ENCODE measurements at regions not wholly inside any gene's neighbourhood (a gene's known extent, or its start where the extent isn't known, plus 50 kb on each side); places are given as distances from the start of the nearest gene placed in this dataset.

DNA sequence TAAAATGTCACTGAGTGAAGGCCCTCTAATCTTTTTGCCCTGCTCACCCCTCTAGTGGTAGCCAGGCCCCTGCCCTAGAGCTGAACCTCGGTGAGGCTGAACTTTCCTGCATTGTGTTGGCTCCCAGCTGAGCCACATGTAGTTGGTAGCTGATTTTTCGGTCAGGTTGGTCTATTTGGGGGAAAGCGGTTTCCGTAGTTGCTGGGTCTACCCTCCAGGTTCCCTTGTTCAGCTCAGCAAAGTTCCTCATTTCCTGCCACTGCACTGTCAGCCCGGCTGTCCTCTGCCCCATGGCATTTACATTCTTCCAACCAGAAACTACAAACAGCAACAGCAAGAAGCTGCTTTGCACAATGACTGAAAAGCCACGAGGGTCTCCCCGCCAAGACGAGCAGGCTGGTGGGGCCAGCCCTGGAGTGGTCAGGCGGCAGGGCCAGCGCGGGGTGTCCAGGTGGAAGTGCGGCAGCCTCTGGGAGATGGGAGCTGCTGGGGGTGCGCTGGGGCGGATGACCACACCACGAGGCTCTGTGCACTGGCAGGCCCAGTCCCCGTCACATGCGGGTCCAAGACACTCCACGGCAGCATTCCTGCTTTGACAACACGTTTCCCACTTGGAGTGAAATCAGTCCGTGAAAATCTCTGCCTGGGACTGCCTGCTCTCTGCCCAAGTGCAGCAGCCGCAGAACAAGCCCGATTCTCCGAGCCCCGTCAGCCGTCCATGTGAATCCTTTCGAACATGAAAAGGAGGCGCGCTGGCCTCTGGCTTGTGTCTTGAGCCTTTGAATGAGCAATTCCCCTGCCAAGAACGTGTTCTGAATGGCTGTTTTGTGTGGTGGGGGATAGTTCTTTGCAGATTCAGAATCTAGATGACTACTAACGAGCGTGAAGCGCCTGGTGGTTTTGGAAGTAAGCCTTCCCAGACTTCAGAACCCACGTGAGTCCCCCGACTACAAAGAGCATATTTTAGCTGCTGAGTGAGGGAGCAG lies 159.4 kb downstream of the ASB1 start:
- no peak for DNase-seq

DNA sequence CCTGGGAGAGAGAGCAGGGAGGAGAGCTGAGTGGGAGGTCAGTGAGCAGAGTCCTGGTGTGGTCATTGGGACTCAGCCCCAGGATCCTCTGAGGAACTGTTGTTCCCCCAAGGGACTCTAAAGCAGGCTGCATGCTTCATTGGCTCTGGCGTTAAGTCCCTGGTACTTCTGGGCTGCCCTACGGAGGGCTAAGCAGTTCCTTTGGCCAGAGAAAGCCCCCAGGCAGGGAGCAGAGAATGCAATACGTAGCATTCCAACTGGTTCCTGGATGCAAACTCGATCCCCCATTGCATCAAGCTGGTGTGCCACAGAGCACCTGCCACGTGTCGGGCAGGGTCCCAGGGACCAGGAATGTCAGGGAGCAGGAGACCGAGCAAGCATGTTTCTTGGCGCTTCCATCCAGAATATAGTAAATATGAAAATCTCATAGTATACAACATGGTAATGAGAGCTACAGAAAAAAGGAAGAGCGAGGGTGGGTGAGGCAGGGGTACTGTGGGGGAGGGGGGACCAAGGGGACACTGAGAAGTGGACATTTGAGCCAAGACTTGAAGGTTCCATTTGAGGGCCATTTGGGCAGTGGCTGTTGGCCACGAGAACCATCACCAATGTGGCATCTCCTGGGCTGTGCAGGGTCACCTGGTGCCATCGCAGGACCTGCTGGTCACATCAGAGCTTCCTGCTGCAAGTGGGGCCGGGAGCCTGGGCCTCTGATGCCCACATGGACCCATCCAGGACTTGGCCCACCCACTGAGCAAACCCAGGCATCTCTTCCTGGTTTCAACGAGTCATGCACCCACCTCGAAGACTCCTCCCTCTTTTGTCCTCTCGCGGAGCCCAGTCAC lies 160.4 kb downstream of the ASB1 start:
- DNase-seq, result no peak

GRCh38 chr2:238587776-238588660 lies 161.3 kb downstream of the ASB1 start:
- no peak for DNase-seq

DNA sequence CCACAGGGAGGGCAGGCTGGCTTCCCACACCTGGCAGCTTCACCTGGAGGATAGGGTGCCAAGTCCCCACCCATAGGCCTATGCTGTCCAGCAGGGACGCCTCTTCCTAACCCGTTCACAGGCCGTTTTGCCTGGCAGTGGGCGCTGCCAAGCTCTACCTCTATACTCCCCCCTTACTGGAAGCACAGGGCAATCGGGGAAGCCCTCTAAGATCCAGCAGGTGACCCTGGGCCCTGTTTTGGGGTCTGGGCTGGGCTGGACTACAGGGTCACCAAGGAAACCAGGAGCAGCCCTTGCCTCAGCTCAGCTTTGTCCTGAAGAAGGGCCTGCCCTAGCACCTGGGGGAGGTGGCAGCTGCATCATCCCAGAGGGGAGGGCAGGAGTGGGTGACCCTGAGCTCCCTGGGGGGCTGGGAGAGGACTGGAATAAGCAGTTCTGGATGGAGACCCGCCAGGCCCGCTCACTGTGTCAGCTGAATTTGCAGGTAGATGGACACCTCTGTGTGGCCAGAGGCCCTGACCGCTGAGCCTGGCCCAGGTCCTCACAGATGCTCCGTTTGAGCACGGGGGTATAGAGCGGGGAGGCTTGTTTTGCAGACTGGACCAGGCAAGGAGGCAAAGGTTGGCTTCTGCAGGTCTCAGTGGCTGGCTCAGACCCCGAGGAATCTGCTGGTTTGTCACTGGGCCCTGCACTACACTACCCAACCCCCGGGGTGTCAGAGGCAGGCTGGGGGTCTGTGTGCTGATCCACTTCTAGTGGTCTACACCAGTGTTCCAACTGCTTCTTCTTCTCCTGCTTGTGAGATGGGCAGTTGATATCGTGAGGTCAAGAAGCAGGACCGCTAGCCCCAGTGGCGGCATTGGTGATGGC lies 163.1 kb downstream of the ASB1 start:
- no peak for DNase-seq

DNA sequence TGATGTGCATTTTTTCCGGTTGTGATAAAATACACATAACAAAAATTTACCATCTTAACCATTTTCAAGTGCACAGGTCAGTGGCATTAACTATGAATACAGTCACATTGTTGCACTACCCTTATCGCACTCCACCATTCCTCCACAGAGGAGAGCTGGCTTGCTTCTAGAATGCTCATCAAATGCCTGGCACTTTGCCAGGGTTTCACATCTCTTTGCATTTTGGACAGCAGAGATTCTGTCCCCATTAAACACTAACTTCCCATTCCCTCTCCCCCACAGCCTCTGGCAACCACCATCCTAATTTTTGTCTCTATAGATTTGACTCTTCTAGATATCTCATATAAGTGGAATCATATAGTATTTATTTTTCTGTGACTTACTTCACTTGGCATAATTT lies 165.0 kb downstream of the ASB1 start:
- DNase-seq, result no peak

DNA sequence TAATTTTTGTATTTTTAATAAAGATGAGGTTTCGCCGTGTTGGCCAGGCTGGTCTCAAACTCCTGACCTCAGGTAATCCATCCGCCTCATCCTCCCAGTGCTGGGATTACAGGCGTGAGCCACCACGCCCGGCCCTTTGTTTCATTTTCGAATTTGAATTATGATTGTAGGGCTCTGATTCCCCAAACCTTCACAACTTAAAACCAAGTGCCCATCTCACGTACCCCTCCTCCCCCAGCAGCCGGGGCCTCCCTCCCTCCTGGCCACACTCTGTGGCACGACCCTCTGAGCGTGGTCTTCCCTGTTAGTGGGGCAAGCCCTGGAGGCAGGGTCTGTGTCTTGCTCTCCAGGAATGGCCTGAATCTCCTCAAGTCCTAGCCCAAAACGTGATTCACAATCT lies 166.5 kb downstream of the ASB1 start:
- DNase-seq, result no peak

DNA sequence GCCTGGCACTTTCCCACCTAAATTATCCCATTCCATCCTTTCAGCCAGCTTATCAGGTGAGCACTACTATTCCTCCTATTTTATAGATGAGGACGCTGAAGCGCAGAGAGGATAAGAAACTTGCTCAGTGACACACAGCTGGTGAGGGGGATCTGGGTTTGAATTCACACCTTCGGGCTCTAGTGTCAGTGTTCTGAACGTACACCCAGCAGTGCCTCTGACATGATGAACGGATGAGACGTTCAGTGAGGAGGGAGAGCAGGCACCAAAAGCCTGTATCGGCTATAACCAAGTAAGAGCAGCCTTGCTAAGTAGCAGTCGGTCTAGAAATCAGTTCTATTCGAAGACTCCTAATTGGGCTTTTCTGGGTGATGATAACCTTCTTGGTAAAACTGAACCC lies 167.0 kb downstream of the ASB1 start:
- DNase-seq, result no peak

DNA sequence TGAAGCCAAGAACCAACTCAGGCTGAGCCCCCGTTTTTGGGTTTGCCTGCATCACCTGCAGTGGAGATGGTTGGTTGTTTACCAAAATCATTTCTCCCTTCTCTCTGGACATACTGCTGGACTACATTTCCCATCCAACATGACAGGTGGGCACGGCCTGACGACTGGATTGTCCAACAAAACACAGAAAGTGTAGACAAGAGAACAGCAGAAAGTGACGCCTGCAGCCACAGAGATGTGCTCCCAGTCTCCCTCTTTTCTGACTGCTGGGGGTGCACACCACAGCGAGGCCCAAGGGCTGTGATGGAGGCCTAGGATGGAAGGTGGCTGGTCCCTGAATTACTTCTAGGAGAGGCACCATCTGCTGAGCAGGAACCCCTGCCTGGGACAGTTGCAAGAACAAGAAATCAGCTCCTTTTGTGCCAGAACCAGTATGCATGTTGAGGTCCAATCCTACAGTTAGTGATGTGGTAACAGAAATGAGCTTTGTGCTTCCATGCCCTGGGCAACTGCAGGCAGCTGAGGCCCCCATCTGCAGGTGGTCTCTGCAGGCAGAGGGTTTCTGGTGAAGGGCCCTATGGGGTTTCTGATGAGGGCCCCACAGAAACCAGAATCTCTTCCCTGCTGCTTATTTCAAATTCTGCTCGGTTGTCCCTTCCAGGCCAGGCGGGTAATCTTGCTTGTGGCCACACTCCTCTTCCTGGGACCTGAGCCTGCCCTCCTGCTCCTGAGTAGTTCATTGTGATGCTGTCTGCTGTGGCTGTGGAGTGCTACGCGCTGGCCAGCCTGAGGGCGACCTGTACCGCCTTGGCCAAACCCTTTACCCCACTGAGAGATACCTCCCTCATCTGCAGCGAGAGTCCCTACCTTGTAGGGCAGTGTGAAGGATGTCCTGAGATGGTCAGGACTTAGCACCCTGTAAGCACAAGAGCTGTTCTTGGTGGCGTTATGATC lies 168.3 kb downstream of the ASB1 start:
- no peak for DNase-seq

DNA sequence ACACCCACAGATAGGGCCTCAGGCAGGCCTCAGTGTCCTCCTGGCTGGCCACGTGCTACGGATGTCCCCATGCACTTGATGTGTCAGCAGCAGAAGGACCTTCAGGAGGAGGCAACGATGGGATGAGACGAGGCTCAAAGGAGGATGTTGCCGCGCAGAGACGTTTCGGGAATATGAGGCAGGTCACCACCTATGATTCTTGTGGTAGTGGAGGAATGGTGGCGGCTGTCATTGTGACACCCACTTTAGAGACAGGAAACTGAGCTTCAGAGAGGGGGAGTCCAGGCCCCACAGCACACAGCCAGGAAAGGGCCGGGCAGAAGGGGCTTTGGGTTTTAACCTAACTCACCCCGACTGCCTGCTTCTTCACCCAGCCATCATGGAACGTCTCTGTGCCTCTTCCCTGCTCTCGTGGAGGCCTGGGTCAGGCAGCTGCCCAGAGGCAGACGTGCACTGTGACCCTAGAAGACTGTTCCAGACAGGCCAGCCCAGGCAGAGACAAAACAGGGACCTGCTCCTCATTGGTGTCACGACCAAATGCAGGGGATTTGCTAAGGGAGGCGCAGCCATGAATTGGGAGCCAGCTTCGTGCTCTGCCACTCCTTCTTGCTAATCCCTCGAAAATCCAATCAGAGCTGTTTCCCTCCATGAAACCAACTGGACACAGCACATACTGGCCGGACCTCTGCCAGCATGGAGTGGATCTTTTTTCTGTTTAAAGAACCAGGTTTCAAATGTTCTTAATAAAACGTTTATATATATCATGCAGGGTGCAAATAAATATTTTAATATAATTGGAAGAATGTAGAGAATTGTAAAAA lies 169.2 kb downstream of the ASB1 start:
- no peak for DNase-seq

GRCh38 chr2:238596571-238597551 lies 170.1 kb downstream of the ASB1 start:
- DNase-seq, result no peak

DNA sequence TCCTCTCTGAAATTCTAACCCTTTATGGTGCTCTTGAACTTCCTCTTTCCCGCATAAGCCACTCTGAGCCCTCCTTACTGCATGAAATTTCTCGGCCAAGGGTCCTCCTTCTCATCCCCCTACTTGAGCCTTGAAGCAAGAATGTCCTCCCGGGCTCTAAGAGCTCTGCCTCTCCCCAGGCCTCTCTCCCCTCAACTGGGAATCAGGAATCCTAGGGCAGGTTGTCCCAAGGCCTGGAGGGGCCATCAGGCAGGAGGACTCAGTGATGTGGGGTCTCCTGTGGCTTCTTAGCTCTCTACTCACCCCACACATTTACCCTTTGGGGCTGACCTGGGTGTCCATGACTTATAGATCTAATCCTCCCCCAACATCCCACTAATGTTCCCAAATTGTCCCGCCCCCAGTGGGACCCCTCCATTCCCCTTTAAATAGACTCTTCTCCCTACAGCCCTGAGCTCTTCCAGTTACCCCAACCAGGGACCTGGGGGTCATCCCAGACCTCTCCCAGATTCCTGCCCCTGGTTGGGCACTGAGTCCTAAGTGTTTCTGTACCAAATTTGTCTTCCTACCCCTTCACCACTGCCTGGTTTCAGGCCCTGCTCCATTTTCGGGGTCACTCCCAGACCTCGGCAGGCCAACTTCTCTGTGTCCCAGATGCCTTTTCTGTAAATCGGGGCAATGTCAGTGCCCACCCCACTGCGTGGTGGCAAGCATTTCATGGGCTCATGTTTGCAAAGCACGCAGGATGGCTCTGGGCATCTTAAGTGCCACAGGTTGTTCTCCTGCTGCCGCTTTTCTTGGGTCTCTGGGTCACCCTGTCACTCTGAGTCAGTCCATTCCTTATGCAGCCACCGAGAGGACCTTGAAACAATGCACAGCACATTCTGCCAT lies 171.2 kb downstream of the ASB1 start:
- no peak for DNase-seq

GRCh38 chr2:238598802-238599530 lies 172.2 kb downstream of the ASB1 start:
- DNase-seq, result no peak

DNA sequence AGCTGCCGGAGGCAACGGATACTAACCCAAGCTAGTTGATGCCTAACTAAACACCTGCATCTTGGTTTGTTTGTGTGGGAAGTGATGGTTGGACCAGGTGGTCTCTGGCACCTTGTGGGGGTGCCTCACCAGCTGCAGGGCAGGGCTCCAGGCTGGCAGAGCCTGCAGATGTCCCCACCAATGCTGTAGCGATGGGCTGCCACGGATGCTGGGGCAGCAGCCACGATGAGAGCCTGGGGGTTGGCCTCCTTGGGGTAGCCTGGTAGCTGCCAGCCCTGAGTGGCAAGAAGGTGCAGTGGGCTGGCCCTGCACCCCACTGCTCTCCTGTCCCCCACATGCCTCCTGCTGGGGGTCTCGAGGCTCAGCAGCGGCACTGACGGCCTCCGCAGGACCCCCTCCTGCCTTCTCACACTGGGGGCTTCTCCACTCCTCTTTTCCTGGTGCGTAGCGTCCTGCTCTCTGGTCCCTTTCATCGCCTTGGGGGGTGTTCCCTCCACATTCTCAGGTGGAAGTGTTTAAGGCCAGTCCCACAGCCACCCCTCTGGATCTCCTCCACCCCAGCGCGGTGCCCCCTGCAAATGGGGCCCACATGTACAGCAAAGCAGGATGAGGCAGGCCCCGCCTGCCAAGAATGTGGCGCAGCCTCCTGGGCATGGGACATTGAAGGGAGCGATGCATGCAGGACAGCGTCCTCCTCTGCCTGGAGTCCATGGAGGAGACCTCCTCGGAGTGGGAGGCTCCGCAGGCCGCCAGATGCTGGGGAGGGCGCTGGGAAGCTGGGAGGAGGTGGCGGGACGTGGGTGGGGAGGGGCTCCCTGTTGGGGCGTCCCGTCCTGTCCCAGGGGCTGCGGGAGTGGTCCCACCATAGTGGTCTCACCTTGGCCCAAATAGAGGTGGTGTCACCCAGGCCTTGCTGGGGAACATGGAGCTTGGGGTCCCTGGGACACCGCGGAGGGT lies 173.1 kb downstream of the ASB1 start:
- DNase-seq, result no peak

DNA sequence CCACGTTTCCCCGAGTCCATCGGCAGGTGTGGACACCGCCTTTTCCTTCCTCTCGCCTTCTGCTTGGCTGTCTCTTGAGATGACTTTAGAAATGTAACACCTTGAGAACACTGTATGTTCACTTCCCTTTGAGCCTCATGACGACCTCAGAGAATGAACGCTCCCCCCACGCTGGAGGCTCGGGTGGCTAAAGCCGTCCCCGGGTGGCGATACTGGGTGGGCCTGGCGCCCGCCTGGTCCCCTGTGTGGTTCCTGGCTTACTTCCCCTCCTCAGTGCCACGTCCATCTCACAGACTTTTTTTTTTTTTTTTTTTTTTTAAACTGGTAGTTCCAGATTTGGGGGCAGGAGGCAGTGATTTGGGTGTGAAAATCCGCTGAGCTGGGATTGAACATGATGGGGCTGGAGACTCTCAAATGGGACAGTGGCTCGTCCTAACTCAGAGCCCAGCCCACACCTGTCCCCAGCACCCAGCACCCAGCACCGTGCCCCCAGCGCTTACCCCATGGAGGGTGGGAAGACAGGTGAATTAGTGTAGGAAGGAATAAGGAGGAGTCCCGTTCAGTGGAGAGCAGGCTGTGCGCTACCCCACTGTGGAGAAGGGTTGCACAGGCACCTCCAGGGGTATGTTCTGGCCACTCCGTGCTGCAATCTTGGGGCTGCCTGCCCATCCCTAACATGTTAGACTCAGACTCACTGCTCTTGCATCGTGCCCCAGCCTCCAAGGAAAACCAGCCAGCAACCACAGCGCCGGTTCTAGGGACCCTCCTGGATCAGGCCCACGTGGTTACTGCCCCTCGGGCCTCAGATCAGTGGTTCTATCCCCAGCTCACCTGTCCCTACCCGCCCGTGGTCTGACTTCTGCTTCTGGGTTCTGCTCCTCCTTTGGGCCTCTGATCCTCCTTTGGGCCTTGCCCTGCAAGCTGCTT lies 174.0 kb downstream of the ASB1 start:
- DNase-seq, result no peak

Data from NCI-H345 (cell line).